Right renal cortex interstitium (tissue), 3 donors: ENCODE measurements at regions not wholly inside any gene's neighbourhood (a gene's known extent, or its start where the extent isn't known, plus 50 kb on each side); places are given as distances from the start of the nearest gene placed in this dataset.

Source experiments
- DNase-seq, 3 donors: peaks; one replicate each; pipeline ENCODE4 v3.0.0-alpha.2; 2013; ENCODE audit warnings: low read depth in 3 of 3, low spot score in 2 of 3

GRCh38 chr16:66222756-66223155 lies 143.7 kb upstream of the CDH5 start:
- no peak for DNase-seq

- DNase-seq = no peak
Measured at GRCh38 chr16:66220702-66221101, 145.8 kb upstream of the CDH5 start.

- DNase-seq = no peak
Measured at GRCh38 chr16:66219491-66219890, 147.0 kb upstream of the CDH5 start.

- no peak for DNase-seq
Measured at GRCh38 chr16:66212428-66212827, 154.1 kb upstream of the CDH5 start.

- DNase-seq = no peak
Measured at GRCh38 chr16:66211651-66212050, 154.8 kb upstream of the CDH5 start.

GRCh38 chr16:66207883-66208265 lies 158.6 kb upstream of the CDH5 start:
- no peak for DNase-seq

GRCh38 chr16:66207139-66207882 lies 159.2 kb upstream of the CDH5 start:
- no peak for DNase-seq

- no peak for DNase-seq
Measured at GRCh38 chr16:66206363-66206762, 160.1 kb upstream of the CDH5 start.

GRCh38 chr16:66205287-66206231 lies 160.9 kb upstream of the CDH5 start:
- no peak for DNase-seq

- no peak for DNase-seq
Measured at GRCh38 chr16:66204756-66205155, 161.7 kb upstream of the CDH5 start.

- no peak for DNase-seq
Measured at GRCh38 chr16:66203476-66203875, 163.0 kb upstream of the CDH5 start.

GRCh38 chr16:66199189-66199588 lies 167.3 kb upstream of the CDH5 start:
- no peak for DNase-seq

- DNase-seq = no peak
Measured at GRCh38 chr16:66198641-66199040, 167.8 kb upstream of the CDH5 start.

GRCh38 chr16:66197668-66198278 lies 168.7 kb upstream of the CDH5 start:
- no peak for DNase-seq

- no peak for DNase-seq
Measured at GRCh38 chr16:66196770-66197169, 169.7 kb upstream of the CDH5 start.

GRCh38 chr16:66194866-66195265 lies 171.6 kb upstream of the CDH5 start:
- DNase-seq = no peak

- no peak for DNase-seq
Measured at GRCh38 chr16:66193543-66194229, 172.8 kb upstream of the CDH5 start.

GRCh38 chr16:66190411-66190810 lies 176.1 kb upstream of the CDH5 start:
- DNase-seq = no peak

- DNase-seq = no peak
Measured at GRCh38 chr16:66189951-66190350, 176.5 kb upstream of the CDH5 start.

- peak; percentile 27 to 31 (median 29) for DNase-seq
Measured at GRCh38 chr16:66188917-66189725, 177.4 kb upstream of the CDH5 start.
